Testis (tissue), 2 donors: ENCODE measurements at regions not wholly inside any gene's neighbourhood (a gene's known extent, or its start where the extent isn't known, plus 50 kb on each side); places are given as distances from the start of the nearest gene placed in this dataset.

Experiments used
- DNase-seq: peaks from one replicate; pipeline ENCODE4 v3.0.0-alpha.2; 2019
- H3K27ac ChIP-seq, 2 donors: fragments of 200-600 bp; sonication (generic); one replicate each; pipeline ENCODE4 v1.5.1; 2019
- H3K27me3 ChIP-seq: fragments of 200-600 bp; sonication (generic); one replicate; pipeline ENCODE4 v1.5.1; 2019
- H3K36me3 ChIP-seq: fragments of 200-600 bp; sonication (generic); one replicate; pipeline ENCODE4 v1.5.1; 2017; ENCODE audit warnings: low read depth; ENCODE audit errors: missing control alignments
- H3K4me1 ChIP-seq: fragments of 200-600 bp; sonication (generic); one replicate; pipeline ENCODE4 v1.5.1; 2019
- H3K4me3 ChIP-seq, 2 donors: fragments of 200-600 bp; sonication (generic); one replicate each; pipeline ENCODE4 v1.5.1; 2017 to 2019
- H3K9me3 ChIP-seq: fragments of 200-600 bp; sonication (generic); one replicate; pipeline ENCODE4 v1.5.1; 2017
- CTCF ChIP-seq, 3 experiments: fragments of 450-650 bp in 2 of 3; fragments of 200-600 bp in 1 of 3; sonication (generic) in 1 of 3; IDR thresholded peaks; one replicate each; pipeline ENCODE4 v1.5.1; 2016 to 2019; ENCODE audit warnings: antibody characterized with exemption in 3 of 3, mild to moderate bottlenecking in 2 of 3, moderate library complexity in 1 of 3
- POLR2A ChIP-seq: fragments of 450-650 bp; IDR thresholded peaks from one replicate; pipeline ENCODE4 v1.6.1; 2017; ENCODE audit warnings: antibody characterized with exemption, mild to moderate bottlenecking, moderate library complexity
- WGBS, 2 donors: methylation state at CpG; one replicate each; pipeline ENCODE4 v1.1.5; 2018; 5-methylcytosine and 5-hydroxymethylcytosine counted together
- intact Hi-C: fragments of 100-400 bp; cut with DNase I; formaldehyde crosslinking; loops from one replicate; pipeline ENCODE4 v1.15.1; 2023; ENCODE audit warnings: low total_unique reads

- no peaks in the 10 kb centered on the region for H3K9me3 ChIP-seq
- no peak for DNase-seq
- 77 to 82% methylated on average over 7 to 8 of the region's 8 CpGs for WGBS, 2 donors
- H3K4me1 ChIP-seq, result no peaks in the 10 kb centered on the region
- H3K36me3 ChIP-seq, result no peaks in the 10 kb centered on the region
- H3K27ac ChIP-seq, result no peak overlapping the region
- H3K27me3 ChIP-seq, result no peaks in the 10 kb centered on the region
- intact Hi-C loops, result no loop called here
- TF ChIP-seq CTCF (IDR thresholded peaks at IDR 0.05) (no peak), POLR2A (no peak)
- no peak overlapping the region for H3K4me3 ChIP-seq
These were observed 440.0 kb downstream of the ZNF536 start for GRCh38 chr19:30812099-30812678.

- no peak overlapping the region for H3K27ac ChIP-seq
- H3K9me3 ChIP-seq, result no peaks in the 10 kb centered on the region
- H3K4me3 ChIP-seq, result no peak overlapping the region
- H3K4me1 ChIP-seq, result no peaks in the 10 kb centered on the region
- H3K27me3 ChIP-seq, result no peaks in the 10 kb centered on the region
- intact Hi-C loops, result no loop called here
- no peak for DNase-seq
- TF ChIP-seq CTCF (IDR thresholded peaks at IDR 0.05), result no peak
- whole genome bisulfite sequencing, 2 donors, result 90% methylated on average over 10 of the region's 10 CpGs
- no peaks in the 10 kb centered on the region for H3K36me3 ChIP-seq
These were observed 439.4 kb downstream of the ZNF536 start for GRCh38 chr19:30811397-30812098.

GRCh38 chr19:30810726-30811125 lies 438.5 kb downstream of the ZNF536 start:
- 74 to 84% methylated on average over 4 of the region's 4 CpGs for WGBS, 2 donors
- Histone ChIP-seq H3K4me3 (no peak overlapping the region), H3K9me3 (no peaks in the 10 kb centered on the region), H3K36me3 (no peaks in the 10 kb centered on the region), H3K27me3 (no peaks in the 10 kb centered on the region), H3K4me1 (no peaks in the 10 kb centered on the region), H3K27ac (no peak overlapping the region)
- intact Hi-C loops, result no loop called here
- no peak for TF ChIP-seq CTCF (IDR thresholded peaks at IDR 0.05)
- TF ChIP-seq POLR2A, result no peak
- DNase-seq, result no peak

GRCh38 chr19:30807278-30807677 lies 435.1 kb downstream of the ZNF536 start:
- TF ChIP-seq POLR2A (no peak), CTCF (IDR thresholded peaks at IDR 0.05) (no peak)
- no peaks in the 10 kb centered on the region for H3K27me3 ChIP-seq
- H3K4me3 ChIP-seq, result no peak overlapping the region
- intact Hi-C loops, result no loop called here
- H3K4me1 ChIP-seq, result no peaks in the 10 kb centered on the region
- WGBS, 2 donors, result 34 to 53% methylated on average over 3 of the region's 3 CpGs
- no peaks in the 10 kb centered on the region for H3K9me3 ChIP-seq
- DNase-seq, result no peak
- H3K36me3 ChIP-seq, result no peaks in the 10 kb centered on the region
- no peak overlapping the region for H3K27ac ChIP-seq

GRCh38 chr19:30806311-30806710 lies 434.1 kb downstream of the ZNF536 start:
- intact Hi-C loops, result no loop called here
- Histone ChIP-seq H3K9me3 (no peaks in the 10 kb centered on the region), H3K4me1 (no peaks in the 10 kb centered on the region), H3K27me3 (no peaks in the 10 kb centered on the region), H3K4me3 (no peak overlapping the region), H3K36me3 (no peaks in the 10 kb centered on the region), H3K27ac (no peak overlapping the region)
- DNase-seq, result no peak
- 88 to 94% methylated on average over 3 of the region's 3 CpGs for WGBS, 2 donors
- TF ChIP-seq CTCF (IDR thresholded peaks at IDR 0.05) (no peak), POLR2A (no peak)
